HuH-7 (cell line): ENCODE measurements at regions not wholly inside any gene's neighbourhood (a gene's known extent, or its start where the extent isn't known, plus 50 kb on each side); places are given as distances from the start of the nearest gene placed in this dataset.
"Not testable (repeated sequence)": the region's sequence is repeated elsewhere in the genome, so short reads cannot be mapped to it uniquely, and the experiment has no call there.

Experiments used
- DNase-seq: peaks from one replicate; pipeline ENCODE4 v3.0.0; 2011; ENCODE audit warnings: low spot score

DNA sequence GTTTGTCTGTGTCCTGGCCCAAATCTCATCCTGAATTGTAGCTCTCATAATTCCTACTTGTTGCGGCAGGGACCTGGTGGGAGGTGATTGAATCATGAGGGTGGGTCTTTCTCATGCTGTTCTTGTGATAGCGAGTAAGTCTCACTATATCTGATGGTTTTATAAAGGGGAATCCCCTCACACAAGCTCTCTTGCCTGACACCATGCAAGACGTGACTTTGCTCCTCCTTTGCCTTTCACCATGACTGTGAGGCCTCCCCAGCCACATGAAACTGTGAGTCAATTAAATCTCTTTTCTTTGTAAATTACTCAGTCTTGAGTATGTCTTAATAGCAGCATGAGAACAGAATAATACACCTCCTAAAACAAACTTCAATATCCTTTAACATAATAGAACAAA lies 1065.6 kb downstream of the PLA2G4A start:
- DNase-seq, result no peak

DNA sequence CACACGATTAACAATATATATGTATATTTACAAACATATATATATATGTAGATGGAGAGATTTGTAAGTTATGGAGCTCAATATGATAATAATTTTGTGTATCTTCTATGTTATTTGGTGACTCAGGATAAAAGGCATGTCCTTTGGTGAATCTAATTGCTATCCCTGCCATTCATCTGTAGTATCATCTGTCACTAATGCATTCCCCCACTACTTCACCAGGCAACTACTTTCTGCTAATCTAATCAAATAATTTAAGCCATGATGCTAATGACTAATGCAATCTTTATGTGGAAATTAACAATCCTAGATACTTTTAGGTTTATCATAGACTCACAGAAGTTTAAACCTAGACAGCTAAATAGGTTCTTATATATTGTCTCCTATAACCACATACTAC lies 1074.5 kb downstream of the PLA2G4A start:
- DNase-seq, result no peak

- DNase-seq, result no peak
Measured at GRCh38 chr1:187909382-187909781, 1080.6 kb downstream of the PLA2G4A start.

DNA sequence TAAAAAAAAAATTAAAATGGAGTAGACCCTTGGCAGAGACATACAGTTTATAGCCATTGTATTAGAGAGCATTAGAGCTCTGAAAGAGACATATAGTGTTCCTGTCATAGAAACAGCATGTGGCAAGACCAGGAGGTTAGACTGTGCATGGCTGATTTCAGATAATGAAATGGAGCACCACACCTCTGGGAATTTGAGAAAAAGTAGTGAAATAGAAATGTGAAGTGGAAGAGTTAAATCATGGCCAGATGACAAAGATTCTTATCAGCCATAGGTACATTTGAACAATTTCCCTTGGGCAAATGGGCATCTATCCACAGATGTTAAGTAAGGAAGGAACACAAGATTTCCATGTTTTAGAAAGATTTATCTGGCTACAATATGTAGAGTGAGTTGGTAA lies 1083.1 kb downstream of the PLA2G4A start:
- DNase-seq, result no peak

DNA sequence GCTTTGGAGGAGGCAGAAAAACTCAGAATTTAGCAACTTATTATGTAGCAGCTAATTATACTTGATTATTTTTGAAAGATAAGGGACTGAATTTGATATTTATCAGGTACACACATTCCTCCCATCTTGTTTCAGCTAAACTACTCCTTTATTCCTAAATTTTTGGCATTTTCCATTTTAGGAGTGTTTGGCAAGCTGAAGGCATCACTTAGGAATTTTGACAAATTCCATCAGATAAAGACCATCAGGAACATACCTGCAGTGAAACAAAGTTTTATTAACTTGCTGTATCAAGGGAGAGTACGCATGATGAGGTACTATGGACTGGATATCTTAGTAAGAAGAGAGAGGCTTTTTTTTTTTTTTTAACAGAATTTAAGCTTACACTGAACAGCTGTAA lies 1092.2 kb downstream of the PLA2G4A start:
- DNase-seq, result no peak

DNA sequence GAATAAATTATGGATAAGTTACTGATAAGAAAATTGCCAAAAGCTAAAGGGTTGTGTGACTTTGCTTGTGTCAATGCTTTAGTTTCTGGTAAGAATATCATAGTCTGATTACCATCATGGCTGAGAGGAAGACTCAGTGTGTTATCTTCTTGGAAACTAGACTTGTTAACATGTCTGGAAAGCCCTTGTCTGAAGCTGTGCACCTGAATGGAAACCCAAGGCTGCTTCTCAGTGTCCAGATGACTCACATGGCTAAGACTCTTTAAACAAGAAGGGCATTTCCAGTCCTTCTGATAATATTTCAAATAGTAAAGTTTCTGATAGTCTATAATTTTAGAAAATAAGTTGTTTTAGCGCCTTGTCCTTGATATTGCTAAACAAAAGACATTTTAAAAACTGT lies 1092.7 kb downstream of the PLA2G4A start:
- no peak for DNase-seq

DNA sequence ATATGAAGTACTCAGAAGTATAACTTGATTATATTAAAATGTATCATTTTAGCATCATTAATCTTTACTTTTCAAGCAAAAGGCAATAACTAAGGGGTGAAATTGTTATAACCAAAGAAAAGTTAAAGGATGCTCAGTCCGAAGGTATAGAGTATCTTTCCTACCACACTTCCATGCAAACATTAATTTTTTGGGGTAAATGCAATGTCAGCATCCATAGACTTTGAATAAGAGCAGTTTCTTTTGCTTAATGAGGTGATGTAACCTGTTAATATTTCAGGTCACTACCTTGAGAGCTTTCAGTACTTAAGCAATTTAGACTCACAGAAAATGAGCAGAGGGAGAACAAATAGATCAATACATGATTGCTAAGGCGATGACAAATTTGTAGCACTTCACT lies 1093.5 kb downstream of the PLA2G4A start:
- no peak for DNase-seq

GRCh38 chr1:187924252-187924651 lies 1095.5 kb downstream of the PLA2G4A start:
- DNase-seq, result no peak

DNA sequence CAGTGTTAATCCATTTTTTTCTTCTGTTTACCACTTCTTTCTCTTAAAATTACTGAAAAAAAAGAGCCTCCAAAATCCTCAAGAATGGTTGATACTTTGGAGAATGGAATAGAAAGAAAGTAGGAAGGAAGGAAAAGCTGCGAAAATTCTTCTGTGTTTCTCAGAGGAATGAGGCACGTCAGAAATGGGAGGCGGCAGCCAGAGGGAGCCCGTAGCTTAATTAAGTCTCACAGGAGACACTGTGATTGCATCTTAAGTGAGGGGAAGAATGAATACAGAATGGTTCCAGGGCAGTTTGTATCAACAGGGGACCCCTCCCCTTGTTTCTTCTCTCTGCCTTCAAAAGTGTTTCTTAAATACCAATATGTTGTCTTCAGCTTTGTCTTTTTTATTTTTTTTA lies 1099.5 kb downstream of the PLA2G4A start:
- no peak for DNase-seq

- no peak for DNase-seq
Measured at GRCh38 chr1:187928696-187929095, 1099.9 kb downstream of the PLA2G4A start.

GRCh38 chr1:187931776-187932175 lies 1103.0 kb downstream of the PLA2G4A start:
- DNase-seq, result no peak

DNA sequence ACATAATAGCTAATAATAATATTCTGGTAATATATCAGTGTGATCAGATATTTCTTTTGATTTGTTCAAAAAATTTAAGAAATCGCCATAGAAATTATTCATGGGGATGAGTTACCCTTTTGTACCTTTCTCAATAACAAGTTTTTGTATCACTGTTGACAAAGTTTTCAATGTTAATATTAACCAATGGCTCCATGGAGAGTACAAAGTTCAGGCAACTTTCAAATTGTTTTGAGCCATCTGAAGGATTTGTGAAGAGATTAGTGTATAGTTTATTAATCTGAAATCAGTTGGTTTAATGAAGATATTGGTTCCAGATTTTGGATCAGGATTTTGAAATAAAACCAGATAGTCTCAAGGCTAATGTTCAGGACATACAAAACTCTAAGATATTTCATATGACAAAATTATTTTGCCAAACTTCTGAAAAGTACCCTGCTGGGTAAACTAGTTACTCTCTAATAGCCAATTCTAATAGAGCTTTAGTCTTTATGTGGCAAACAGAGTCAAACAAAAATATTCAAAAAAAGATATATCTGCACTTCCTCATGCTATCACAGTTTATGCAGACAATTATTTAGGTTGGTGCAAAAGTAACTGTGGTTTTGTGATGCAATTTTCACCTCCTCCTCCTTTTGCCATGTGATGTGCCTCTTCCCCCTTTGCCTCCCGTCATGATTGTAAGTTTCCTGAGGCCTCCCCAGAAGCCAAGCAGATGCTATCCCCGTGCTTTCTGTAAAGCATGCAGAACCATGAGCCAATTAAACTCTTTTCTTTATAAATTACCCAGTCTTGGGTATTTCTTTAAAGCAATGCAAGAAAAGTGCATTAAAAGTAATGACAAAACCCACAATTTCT lies 1105.0 kb downstream of the PLA2G4A start:
- DNase-seq, result no peak

DNA sequence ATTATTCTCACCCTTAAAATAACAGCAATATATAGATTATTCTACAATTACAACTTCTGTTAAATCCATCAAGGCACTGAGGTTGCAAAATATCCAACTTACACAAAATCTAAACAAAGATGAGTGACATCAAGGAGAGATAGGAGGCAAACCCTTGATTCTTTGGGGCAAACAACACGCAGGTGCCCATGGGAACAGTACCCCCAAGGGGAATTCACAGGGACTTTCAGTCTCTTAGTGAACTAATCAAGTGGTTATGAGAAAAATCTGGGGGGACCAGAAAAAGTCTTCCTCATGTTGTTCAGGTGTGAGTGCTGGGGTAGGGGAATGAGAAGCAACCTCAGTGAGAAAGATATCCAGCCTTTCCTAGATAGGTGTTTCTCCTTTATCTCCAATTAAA lies 1107.9 kb downstream of the PLA2G4A start:
- no peak for DNase-seq

GRCh38 chr1:187938092-187938491 lies 1109.3 kb downstream of the PLA2G4A start:
- DNase-seq, result no peak

- no peak for DNase-seq
Measured at GRCh38 chr1:187942986-187943385, 1114.2 kb downstream of the PLA2G4A start.

DNA sequence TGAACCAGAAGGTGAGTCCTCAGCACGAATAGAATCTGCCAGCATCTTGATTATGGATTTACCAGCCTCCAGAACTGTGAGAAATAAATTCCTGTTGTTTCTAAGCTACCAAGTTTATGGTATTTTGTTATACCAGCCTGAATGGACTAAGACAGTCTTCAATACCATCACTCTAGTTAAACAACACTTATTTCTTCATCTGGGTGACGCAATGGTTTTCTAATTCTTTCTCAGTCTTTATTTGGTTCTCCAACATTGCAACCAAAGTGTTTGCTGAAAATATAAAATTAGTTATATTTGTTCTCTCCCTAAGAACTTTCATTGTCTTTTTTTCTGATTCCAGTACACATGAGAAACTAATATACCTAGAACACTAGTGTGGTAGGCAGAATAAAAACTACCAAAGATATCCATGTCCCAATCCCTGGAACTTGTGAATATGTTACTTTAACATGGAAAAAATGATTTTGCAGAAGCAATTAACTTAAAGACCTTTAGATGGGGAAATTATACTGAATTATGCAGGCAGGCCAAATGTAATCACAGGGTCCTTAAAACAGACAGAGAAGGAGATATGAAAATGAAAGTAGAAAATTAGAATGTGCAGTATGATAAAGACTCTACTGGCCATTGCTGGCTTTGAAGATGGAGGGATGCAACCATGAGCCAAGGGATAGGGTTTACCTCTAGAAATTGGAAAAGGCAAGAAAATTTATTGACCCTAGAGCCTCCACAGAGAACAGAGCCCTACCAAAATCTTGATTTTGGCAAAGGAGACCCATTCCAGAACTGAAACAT lies 1115.1 kb downstream of the PLA2G4A start:
- DNase-seq, result no peak

DNA sequence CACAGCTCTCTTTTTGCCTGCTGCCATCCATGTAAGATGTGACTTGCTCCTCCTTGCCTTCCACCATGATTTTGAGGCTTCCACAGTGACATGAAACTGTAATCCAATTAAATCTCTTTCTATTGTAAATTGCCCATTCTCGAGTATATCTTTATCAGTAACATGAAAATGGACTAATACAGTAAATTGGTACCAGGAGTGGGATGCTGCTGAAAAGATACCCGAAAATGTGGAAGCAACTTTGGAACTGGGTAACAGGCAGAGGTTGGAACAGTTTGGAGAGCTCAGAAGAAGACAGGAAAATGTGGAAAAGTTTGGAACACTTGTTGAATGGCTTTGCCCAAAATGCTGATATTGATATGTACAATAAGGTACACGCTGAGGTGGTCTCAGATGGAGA lies 1117.9 kb downstream of the PLA2G4A start:
- not testable (repeated sequence) for DNase-seq

- no peak for DNase-seq
Measured at GRCh38 chr1:187947359-187947758, 1118.6 kb downstream of the PLA2G4A start.

- DNase-seq, result no peak
Measured at GRCh38 chr1:187948170-187948794, 1119.5 kb downstream of the PLA2G4A start.

DNA sequence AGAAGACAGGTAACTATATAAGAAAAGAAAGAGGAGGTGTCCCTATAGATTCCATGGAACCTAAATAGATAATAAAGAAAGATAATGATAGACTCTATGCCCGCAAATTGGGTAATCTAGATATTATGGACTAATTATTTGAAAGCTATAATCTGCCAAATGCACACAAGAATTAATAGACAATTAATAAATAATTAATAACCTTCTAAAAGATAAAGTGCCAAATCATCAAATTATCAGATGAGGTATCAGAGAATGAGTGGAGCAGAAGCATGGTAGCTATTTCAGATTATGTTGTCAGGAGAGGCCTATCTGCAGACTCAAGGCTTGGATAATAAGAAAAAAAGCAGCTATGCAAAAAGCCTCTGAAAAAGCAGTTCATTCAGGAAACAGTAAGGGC lies 1120.8 kb downstream of the PLA2G4A start:
- no peak for DNase-seq

DNA sequence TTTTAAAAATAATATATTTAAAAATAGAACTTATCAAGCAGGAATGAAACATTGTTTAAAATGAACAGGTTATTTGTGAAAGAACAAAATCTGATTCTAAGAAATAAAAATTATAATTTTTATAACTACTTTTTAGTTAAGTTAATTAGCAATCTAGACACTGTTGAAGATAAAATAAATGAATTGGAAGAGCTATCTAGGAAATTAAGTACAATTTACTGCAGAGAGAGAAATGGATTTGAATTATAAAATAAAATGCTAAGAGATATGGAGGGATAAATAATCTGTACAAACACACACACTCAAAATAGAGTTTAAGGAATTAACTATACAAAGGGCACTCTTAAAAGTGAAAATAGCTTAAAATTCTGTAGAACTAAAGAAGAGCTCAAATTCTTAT lies 1123.1 kb downstream of the PLA2G4A start:
- DNase-seq, result no peak

DNA sequence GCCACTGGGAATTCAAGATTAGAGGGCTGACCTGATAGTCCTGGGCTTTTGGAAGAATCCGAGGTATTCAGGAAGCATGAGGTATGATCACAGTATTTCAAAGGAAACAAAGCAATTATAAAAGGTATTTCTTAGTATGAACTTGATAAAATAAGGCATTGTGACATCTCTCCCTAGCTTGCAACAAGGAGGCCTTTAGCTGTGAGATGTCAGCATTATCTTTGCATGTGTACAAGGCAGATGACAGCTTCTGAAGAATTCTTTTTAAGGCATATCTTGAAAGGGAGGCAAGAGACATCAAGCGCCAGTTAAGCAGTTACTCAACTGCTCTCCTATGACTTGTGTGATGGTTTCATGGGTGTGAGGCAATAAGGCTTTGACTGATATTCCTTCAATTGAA lies 1123.7 kb downstream of the PLA2G4A start:
- DNase-seq, result no peak

GRCh38 chr1:187956975-187957374 lies 1128.2 kb downstream of the PLA2G4A start:
- no peak for DNase-seq
